Activated CD4-positive, alpha-beta memory T cell treated with anti-CD3 and anti-CD28 coated beads for 36 hours (primary cell): ENCODE measurements at regions not wholly inside any gene's neighbourhood (a gene's known extent, or its start where the extent isn't known, plus 50 kb on each side); places are given as distances from the start of the nearest gene placed in this dataset.
"Not testable (repeated sequence)": the region's sequence is repeated elsewhere in the genome, so short reads cannot be mapped to it uniquely, and the experiment has no call there.

Experiments used
- CTCF ChIA-PET: fragments of 350-600 bp; sonication (Branson Sonifier 250); formaldehyde crosslinking; loops from one replicate; lab custom pipeline; 2021; ENCODE audit warnings: antibody characterized with exemption, inconsistent platforms; lab: Charles Lee
- POLR2A ChIA-PET: fragments of 350-600 bp; sonication (Branson Sonifier 250); formaldehyde crosslinking; loops from one replicate; lab custom pipeline; 2021; ENCODE audit warnings: antibody characterized with exemption; lab: Charles Lee
- DNase-seq: peaks from one replicate; pipeline ENCODE4 v3.0.0-alpha.2; 2020
- H3K27ac Mint-ChIP-seq: one replicate; pipeline ENCODE4 v1.8.0; 2021; ENCODE audit warnings: mixed read lengths
- H3K27me3 Mint-ChIP-seq: one replicate; pipeline ENCODE4 v1.8.0; 2021; ENCODE audit warnings: mixed read lengths
- H3K36me3 Mint-ChIP-seq: one replicate; pipeline ENCODE4 v1.8.0; 2021; ENCODE audit warnings: mixed read lengths
- H3K4me1 Mint-ChIP-seq: one replicate; pipeline ENCODE4 v1.8.0; 2021; ENCODE audit warnings: low read depth, mixed read lengths
- H3K4me3 Mint-ChIP-seq: one replicate; pipeline ENCODE4 v1.8.0; 2021; ENCODE audit warnings: mild to moderate bottlenecking, mixed read lengths
- H3K9me3 Mint-ChIP-seq: one replicate; pipeline ENCODE4 v1.8.0; 2021; ENCODE audit warnings: mixed read lengths
- intact Hi-C: fragments of 100-400 bp; cut with micrococcal nuclease; formaldehyde crosslinking; loops from one replicate; pipeline ENCODE4 v1.15.1; 2023

DNA sequence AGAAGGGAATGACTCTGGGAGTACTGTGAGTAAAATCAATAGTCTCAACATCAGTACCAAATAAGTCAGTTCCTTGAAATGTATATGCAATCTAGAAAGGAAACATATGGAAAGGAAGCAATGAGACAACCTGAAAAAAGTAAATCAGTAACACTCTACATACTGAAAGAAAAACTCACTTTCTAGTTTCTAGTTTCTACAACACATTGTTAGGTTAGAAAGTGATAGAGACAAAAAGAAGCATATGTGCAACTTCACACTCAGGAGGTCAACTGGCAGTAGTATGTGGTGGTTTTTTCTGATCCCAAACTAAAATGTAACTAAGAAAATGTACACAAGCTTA is 156.5 kb upstream of the SOX6 start:
- Mint-ChIP-seq H3K9me3 (peaks cover 5% of the 10 kb centered on the region), H3K36me3 (no peaks in the 10 kb centered on the region), H3K27ac (no peak overlapping the region), H3K4me1 (peaks cover 2% of the 10 kb centered on the region), H3K4me3 (no peak overlapping the region), H3K27me3 (no peaks in the 10 kb centered on the region)
- no peak for DNase-seq
- intact Hi-C loops = loop anchor here (2.0 to 5.0 kb wide), 2 partner anchors 94 to 712 kb away; no protein-coding TSS in a partner anchor
- POLR2A ChIA-PET = no interaction called here
- CTCF ChIA-PET = no interaction called here

DNA sequence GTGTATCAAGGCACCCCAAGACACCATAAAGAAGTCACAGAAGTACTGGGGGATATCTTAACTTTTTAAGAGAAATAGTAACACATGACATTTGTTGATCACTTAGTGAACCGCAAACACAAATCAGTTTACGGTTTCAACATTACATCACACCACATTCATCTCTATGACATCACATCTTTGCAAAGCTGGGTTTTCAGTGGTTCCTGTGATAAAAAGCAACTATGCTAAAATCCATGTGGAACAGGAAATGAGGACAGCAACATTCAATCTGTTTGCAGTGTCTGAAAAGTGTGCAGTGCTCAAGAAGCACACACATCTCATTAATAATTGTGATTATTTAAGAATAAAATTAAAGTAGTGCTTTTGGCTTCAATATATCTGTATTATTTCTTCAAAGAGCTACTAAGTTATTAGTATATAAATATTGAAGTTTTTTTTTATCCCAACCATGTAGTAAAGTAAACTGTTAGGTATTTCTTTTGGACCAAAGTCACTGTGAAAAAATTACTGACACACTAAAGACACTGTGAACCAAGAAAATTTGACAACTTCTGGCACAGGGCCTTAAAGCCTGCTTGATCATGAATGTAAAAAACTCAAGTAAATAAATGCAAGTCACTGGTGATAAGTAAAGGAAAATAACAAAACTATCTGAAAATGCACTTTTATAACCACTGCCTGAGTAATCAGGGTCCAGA is 156.0 kb upstream of the SOX6 start:
- DNase-seq = no peak
- H3K4me1 Mint-ChIP-seq = peaks cover 2% of the 10 kb centered on the region
- POLR2A ChIA-PET = no interaction called here
- no peaks in the 10 kb centered on the region for H3K36me3 Mint-ChIP-seq
- intact Hi-C loops = loop anchor here (2.0 to 5.0 kb wide), 2 partner anchors 95 to 712 kb away; no protein-coding TSS in a partner anchor
- H3K9me3 Mint-ChIP-seq = peaks cover 5% of the 10 kb centered on the region
- H3K4me3 Mint-ChIP-seq = no peak overlapping the region
- H3K27me3 Mint-ChIP-seq = no peaks in the 10 kb centered on the region
- CTCF ChIA-PET = no interaction called here
- H3K27ac Mint-ChIP-seq = no peak overlapping the region

DNA sequence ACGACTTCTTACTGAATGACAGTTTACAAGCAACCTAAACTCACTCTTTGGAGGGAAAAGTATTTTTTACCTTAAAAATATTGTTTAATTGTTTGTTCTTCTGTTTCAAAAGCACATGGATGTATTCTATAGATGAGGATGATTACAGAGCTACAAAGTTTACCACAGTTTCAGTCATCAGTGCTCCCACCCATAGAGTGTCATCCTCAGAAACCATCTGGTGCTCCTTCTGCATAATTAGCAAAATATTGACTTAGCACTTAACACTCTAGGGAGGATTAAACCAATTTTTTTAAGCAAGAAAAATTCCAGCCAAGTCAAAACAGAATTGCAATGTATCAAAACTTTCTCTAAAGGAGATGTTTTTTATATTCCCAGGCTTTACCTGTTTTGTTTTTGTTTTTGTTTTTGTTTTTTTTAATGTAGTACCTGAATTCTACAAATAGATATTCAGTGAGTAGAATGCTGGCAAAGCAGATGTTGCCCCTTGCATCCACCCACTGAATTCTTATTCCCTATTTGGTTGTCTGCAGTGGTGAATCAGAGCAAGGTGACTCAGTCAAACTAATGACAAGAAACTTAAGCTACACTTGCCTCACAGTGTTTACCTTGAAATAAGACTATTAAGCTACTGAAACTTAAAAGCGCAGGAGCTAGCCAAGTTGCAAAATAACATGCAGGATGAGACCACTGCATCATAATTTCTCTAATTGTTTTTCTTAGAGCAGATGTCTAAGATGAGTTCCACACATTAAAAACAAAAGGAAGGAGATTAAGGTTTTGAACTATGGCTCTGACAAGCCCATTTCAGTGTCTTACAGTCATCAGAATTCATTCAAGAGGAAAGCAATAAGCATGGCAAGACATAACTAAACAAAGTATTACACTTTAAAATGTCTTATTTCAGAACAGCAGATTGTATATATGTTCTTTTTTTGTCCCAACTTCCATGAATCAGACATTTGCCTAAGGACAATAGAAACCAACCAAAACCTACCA is 155.1 kb upstream of the SOX6 start:
- intact Hi-C loops = loop anchor here (2.0 to 5.0 kb wide), 2 partner anchors 96 to 711 kb away; no protein-coding TSS in a partner anchor
- H3K4me3 Mint-ChIP-seq = no peak overlapping the region
- no peak for DNase-seq
- CTCF ChIA-PET = no interaction called here
- H3K9me3 Mint-ChIP-seq = peaks cover 9% of the 10 kb centered on the region
- H3K4me1 Mint-ChIP-seq = peaks cover 2% of the 10 kb centered on the region
- no peak overlapping the region for H3K27ac Mint-ChIP-seq
- H3K36me3 Mint-ChIP-seq = no peaks in the 10 kb centered on the region
- POLR2A ChIA-PET = no interaction called here
- H3K27me3 Mint-ChIP-seq = no peaks in the 10 kb centered on the region

DNA sequence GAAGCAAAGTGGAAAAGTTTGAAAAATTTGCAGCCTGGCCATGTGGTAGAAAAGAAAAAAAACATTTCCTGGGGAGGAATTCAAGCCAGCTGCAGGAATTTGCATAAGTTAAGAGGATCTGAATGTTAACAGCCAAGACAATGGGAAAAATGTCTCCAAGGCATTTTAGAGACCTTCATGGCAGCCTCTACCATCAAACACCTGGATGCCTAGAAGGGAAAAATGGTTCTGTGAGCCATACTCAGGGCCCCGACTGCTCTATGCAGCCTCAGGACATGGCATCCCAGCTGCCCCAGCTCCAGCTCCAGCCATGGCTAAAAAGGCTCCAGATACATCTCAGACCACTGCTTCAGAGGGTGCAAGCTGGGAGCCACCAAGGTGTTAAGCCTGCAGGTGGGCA is 149.1 kb upstream of the SOX6 start:
- Mint-ChIP-seq H3K9me3 (peaks cover 35% of the 10 kb centered on the region), H3K27ac (no peak overlapping the region), H3K36me3 (no peaks in the 10 kb centered on the region), H3K27me3 (no peaks in the 10 kb centered on the region), H3K4me3 (no peak overlapping the region), H3K4me1 (no peaks in the 10 kb centered on the region)
- ChIA-PET CTCF (no interaction called here), POLR2A (no interaction called here)
- intact Hi-C loops = no loop called here
- DNase-seq = no peak

DNA sequence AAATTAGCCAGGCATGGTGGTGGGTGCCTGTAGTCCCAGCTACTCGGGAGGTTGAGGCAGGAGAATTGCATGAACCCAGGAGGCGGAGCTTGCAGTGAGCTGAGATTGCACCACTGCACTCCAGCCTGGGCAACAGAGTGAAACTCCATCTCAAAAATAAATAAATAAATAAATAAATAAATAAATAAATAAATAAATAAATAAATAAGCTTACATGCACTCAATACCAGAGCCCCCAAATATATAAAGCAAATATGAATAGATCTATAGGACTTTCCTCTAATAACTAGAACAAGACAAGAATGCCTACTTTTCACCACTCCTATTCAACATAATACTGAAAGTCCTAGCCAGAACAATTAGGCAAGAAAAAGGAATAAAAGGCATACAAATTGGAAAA is 147.5 kb upstream of the SOX6 start:
- H3K36me3 Mint-ChIP-seq, H3K4me3 Mint-ChIP-seq, intact Hi-C loops, CTCF ChIA-PET, H3K27ac Mint-ChIP-seq, H3K27me3 Mint-ChIP-seq, H3K4me1 Mint-ChIP-seq, POLR2A ChIA-PET, DNase-seq: not testable (repeated sequence)
- peaks cover 40% of the 10 kb centered on the region for H3K9me3 Mint-ChIP-seq

- H3K4me1 Mint-ChIP-seq = no peaks in the 10 kb centered on the region
- DNase-seq = no peak
- no peak overlapping the region for H3K27ac Mint-ChIP-seq
- H3K9me3 Mint-ChIP-seq = peaks cover 13% of the 10 kb centered on the region
- no peaks in the 10 kb centered on the region for H3K27me3 Mint-ChIP-seq
- POLR2A ChIA-PET = no interaction called here
- H3K36me3 Mint-ChIP-seq = no peaks in the 10 kb centered on the region
- intact Hi-C loops = no loop called here
- no peak overlapping the region for H3K4me3 Mint-ChIP-seq
- CTCF ChIA-PET = no interaction called here
Observed at GRCh38 chr11:16494918-16495691, 138.8 kb upstream of the SOX6 start.

- H3K9me3 Mint-ChIP-seq = no peaks in the 10 kb centered on the region
- no peak overlapping the region for H3K27ac Mint-ChIP-seq
- intact Hi-C loops = no loop called here
- CTCF ChIA-PET = no interaction called here
- H3K36me3 Mint-ChIP-seq = no peaks in the 10 kb centered on the region
- H3K27me3 Mint-ChIP-seq = no peaks in the 10 kb centered on the region
- POLR2A ChIA-PET = no interaction called here
- H3K4me3 Mint-ChIP-seq = no peak overlapping the region
- DNase-seq = no peak
- H3K4me1 Mint-ChIP-seq = no peaks in the 10 kb centered on the region
Observed at GRCh38 chr11:16484434-16484833, 128.1 kb upstream of the SOX6 start.

GRCh38 chr11:16474659-16475058 is 118.3 kb upstream of the SOX6 start:
- no peak overlapping the region for H3K4me3 Mint-ChIP-seq
- no peak for DNase-seq
- no peaks in the 10 kb centered on the region for H3K4me1 Mint-ChIP-seq
- intact Hi-C loops = no loop called here
- POLR2A ChIA-PET = no interaction called here
- CTCF ChIA-PET = no interaction called here
- no peaks in the 10 kb centered on the region for H3K36me3 Mint-ChIP-seq
- no peaks in the 10 kb centered on the region for H3K27me3 Mint-ChIP-seq
- H3K27ac Mint-ChIP-seq = no peak overlapping the region
- no peaks in the 10 kb centered on the region for H3K9me3 Mint-ChIP-seq

GRCh38 chr11:16469968-16470367 is 113.6 kb upstream of the SOX6 start:
- Mint-ChIP-seq H3K9me3 (no peaks in the 10 kb centered on the region), H3K4me1 (no peaks in the 10 kb centered on the region), H3K4me3 (no peak overlapping the region), H3K27ac (no peak overlapping the region), H3K27me3 (no peaks in the 10 kb centered on the region), H3K36me3 (no peaks in the 10 kb centered on the region)
- ChIA-PET POLR2A (no interaction called here), CTCF (no interaction called here)
- DNase-seq = no peak
- intact Hi-C loops = no loop called here

- ChIA-PET CTCF (no interaction called here), POLR2A (no interaction called here)
- Mint-ChIP-seq H3K27me3 (no peaks in the 10 kb centered on the region), H3K9me3 (no peaks in the 10 kb centered on the region), H3K27ac (no peak overlapping the region), H3K4me3 (no peak overlapping the region), H3K36me3 (no peaks in the 10 kb centered on the region), H3K4me1 (no peaks in the 10 kb centered on the region)
- intact Hi-C loops = no loop called here
- DNase-seq = no peak
Observed at GRCh38 chr11:16468735-16469453, 112.5 kb upstream of the SOX6 start.

DNA sequence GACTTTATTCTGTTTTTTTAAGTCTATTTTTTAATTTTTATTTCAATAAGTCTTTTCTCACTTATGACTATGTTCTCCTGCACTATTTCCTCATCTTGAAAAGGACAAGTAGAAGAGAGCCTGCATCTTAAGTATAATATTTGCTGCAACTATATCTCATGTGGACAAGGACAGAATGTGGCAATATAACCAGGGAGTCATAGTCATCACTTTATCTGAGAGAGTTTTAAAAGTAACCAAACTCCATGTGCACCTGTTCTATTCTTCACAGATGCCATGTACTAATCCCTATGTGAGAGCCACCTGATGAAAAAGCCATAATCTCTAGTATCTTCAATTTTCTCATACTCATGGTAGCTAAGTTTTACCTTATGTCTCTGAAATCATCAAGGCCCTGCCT is 104.2 kb upstream of the SOX6 start:
- DNase-seq = no peak
- Mint-ChIP-seq H3K27me3 (no peaks in the 10 kb centered on the region), H3K36me3 (no peaks in the 10 kb centered on the region), H3K27ac (no peak overlapping the region), H3K9me3 (peaks cover 4% of the 10 kb centered on the region), H3K4me1 (no peaks in the 10 kb centered on the region), H3K4me3 (no peak overlapping the region)
- POLR2A ChIA-PET = no interaction called here
- intact Hi-C loops = no loop called here
- CTCF ChIA-PET = no interaction called here

DNA sequence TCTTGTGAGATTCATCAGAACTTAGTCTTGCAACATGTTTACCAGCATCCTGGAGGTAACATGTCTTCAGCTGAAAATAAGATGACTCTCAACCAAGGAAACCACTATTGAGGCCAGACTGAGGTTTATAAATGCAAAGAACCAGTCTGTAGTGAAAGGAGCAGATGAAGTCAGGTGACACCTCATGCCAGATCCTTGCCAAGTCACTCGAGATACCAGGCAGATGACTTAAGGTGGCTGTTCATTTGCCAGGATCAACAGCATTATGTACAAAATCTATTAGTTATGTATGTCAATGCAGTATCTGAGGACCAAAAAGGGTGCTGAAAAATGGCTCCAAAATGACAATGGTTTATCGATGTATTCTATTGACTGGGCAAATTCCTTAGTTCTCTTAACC is 100.0 kb upstream of the SOX6 start:
- Mint-ChIP-seq H3K27ac (no peak overlapping the region), H3K36me3 (no peaks in the 10 kb centered on the region), H3K4me3 (no peak overlapping the region), H3K9me3 (peaks cover 3% of the 10 kb centered on the region), H3K27me3 (no peaks in the 10 kb centered on the region), H3K4me1 (no peaks in the 10 kb centered on the region)
- no peak for DNase-seq
- ChIA-PET CTCF (no interaction called here), POLR2A (no interaction called here)
- intact Hi-C loops = no loop called here
